Caco-2 (cell line): ENCODE measurements at regions not wholly inside any gene's neighbourhood (a gene's known extent, or its start where the extent isn't known, plus 50 kb on each side); places are given as distances from the start of the nearest gene placed in this dataset.

Experiments used
- BruUV-seq: library from RNA; stranded (reverse); fragments of 400-500 nt; replicated peaks from 2 replicates; lab custom pipeline; 2021; lab: Mats Ljungman, UMichigan
- CTCF ChIA-PET: fragments of 300-600 bp; sonication (Branson Sonifier 250); formaldehyde crosslinking; loops from one replicate; lab custom pipeline; 2022; ENCODE audit warnings: antibody characterized with exemption; lab: Charles Lee
- POLR2A ChIA-PET: fragments of 300-600 bp; sonication (Branson Sonifier 250); formaldehyde crosslinking; loops from one replicate; lab custom pipeline; 2022; ENCODE audit warnings: antibody characterized with exemption; lab: Charles Lee
- DNase-seq, 2 experiments: peaks; one replicate each; pipeline versions ENCODE4 v3.0.0 to v3.0.0-alpha.2; 2020 to 2022
- H3K27me3 ChIP-seq: replicated peaks from 2 replicates; pipeline ENCODE4 v1.6.0; 2011; ENCODE audit warnings: low read length; ENCODE audit not compliant: control insufficient read depth, insufficient read depth
- H3K36me3 ChIP-seq: 2 replicates; pipeline ENCODE4 v1.5.1; 2011; ENCODE audit warnings: low read length; ENCODE audit not compliant: control insufficient read depth, insufficient read depth
- H3K4me1 ChIP-seq: fragments of 250-450 bp; sonication (Bioruptor Pico); 2 replicates; pipeline ENCODE4 v1.5.1; 2020; ENCODE audit warnings: mild to moderate bottlenecking
- H3K4me3 ChIP-seq: 2 replicates; pipeline ENCODE4 v1.5.1; 2011; ENCODE audit warnings: low read depth, mild to moderate bottlenecking, control low read depth, low read length
- H3K9me3 ChIP-seq: fragments of 250-450 bp; sonication (Bioruptor Pico); 2 replicates; pipeline ENCODE4 v1.5.1; 2020; ENCODE audit warnings: mild to moderate bottlenecking, moderate library complexity
- H3K27ac Mint-ChIP-seq: one replicate; pipeline ENCODE4 v1.8.0; 2022; ENCODE audit warnings: mixed read lengths; ENCODE audit not compliant: unreplicated experiment
- H3K27me3 Mint-ChIP-seq: one replicate; pipeline ENCODE4 v1.8.0; 2022; ENCODE audit warnings: mixed read lengths; ENCODE audit not compliant: insufficient read depth, unreplicated experiment
- H3K36me3 Mint-ChIP-seq: one replicate; pipeline ENCODE4 v1.8.0; 2022; ENCODE audit warnings: mild to moderate bottlenecking, mixed read lengths; ENCODE audit not compliant: insufficient read depth, unreplicated experiment
- H3K4me1 Mint-ChIP-seq: one replicate; pipeline ENCODE4 v1.8.0; 2022; ENCODE audit warnings: low read depth, mixed read lengths; ENCODE audit not compliant: unreplicated experiment
- H3K4me3 Mint-ChIP-seq: one replicate; pipeline ENCODE4 v1.8.0; 2022; ENCODE audit warnings: mild to moderate bottlenecking, moderate library complexity, mixed read lengths; ENCODE audit not compliant: unreplicated experiment
- H3K9me3 Mint-ChIP-seq: one replicate; pipeline ENCODE4 v1.8.0; 2022; ENCODE audit warnings: mixed read lengths; ENCODE audit not compliant: unreplicated experiment
- CTCF ChIP-seq, 2 experiments: fragments of 200-600 bp in 1 of 2; IDR thresholded peaks; 1 replicate in 1 of 2; 2 replicates in 1 of 2; pipeline versions ENCODE4 v1.5.1 to v1.8.0; 2011 to 2022; ENCODE audit warnings: antibody characterized with exemption in 1 of 2, control low read depth in 1 of 2, inconsistent platforms in 1 of 2, low read depth in 1 of 2, low read length in 1 of 2, mild to moderate bottlenecking in 1 of 2, moderate library complexity in 1 of 2; ENCODE audit not compliant: insufficient read depth in 1 of 2, severe bottlenecking in 1 of 2, unreplicated experiment in 1 of 2
- intact Hi-C: fragments of 100-400 bp; cut with micrococcal nuclease; formaldehyde crosslinking; loops from one replicate; pipeline ENCODE4 v1.10.0; 2022; ENCODE audit not compliant: unreplicated experiment

DNA sequence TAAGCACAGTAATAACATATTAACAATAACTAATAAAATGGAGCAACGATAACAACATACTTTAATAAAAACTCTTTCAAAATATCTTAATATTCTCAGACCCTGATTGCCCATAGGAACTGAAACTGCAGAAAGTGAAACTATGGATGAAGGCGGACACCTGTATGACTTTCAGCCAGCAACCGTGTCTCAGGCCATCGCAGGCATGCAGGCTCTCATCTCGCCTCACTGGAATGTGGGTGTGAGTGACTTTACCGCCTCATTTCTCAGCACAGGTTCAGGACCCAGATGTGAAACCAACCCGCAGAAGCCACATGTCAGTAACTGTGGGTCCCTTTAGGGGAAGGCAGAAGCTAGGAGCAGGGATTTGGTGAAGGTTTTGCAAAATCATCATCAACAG, 539.1 kb downstream of the FAM181B start:
- H3K4me3 ChIP-seq = no peak overlapping the region
- Mint-ChIP-seq H3K27me3 (no peaks in the 10 kb centered on the region), H3K9me3 (no peaks in the 10 kb centered on the region), H3K36me3 (no peaks in the 10 kb centered on the region), H3K4me1 (no peaks in the 10 kb centered on the region), H3K4me3 (no peak overlapping the region), H3K27ac (no peak overlapping the region)
- no peaks in the 10 kb centered on the region for H3K36me3 ChIP-seq
- no peak for TF ChIP-seq CTCF (IDR thresholded peaks at IDR 0.05; ENCODE audit: insufficient read depth in 1 of 2, low read depth in 1 of 2, low read length in 1 of 2, severe bottlenecking in 1 of 2, unreplicated experiment in 1 of 2)
- no peaks in the 10 kb centered on the region for H3K27me3 ChIP-seq
- no peaks in the 10 kb centered on the region for H3K9me3 ChIP-seq
- no TSS peak for BruUV-seq
- intact Hi-C loops = no loop called here
- ChIA-PET POLR2A (no interaction called here), CTCF (no interaction called here)
- no peak for DNase-seq
- 0 out of 2 replicates have a peak, but pooled peaks cover 9% of the 10 kb centered on the region for H3K4me1 ChIP-seq

DNA sequence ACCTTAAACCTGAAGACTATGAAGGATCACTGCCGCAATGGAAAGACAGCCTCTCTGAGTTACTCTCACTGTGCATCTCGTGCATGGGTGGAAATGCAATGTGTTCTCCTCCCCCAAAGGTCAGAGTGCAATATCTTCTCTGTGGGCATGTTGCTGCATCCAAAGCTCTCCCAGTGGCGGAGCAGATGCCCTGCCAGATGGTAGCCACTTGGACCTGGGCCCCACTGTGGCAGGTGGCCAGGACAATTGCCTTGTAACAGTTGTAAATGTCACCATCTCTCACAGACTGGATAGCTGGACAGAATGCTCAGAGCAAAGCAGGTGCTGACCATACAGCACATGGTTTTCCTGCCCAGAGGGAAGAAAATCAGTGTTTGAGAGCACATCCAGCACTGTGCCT, 542.0 kb downstream of the FAM181B start:
- intact Hi-C loops = no loop called here
- CTCF ChIA-PET = no interaction called here
- no peaks in the 10 kb centered on the region for H3K27me3 Mint-ChIP-seq

DNA sequence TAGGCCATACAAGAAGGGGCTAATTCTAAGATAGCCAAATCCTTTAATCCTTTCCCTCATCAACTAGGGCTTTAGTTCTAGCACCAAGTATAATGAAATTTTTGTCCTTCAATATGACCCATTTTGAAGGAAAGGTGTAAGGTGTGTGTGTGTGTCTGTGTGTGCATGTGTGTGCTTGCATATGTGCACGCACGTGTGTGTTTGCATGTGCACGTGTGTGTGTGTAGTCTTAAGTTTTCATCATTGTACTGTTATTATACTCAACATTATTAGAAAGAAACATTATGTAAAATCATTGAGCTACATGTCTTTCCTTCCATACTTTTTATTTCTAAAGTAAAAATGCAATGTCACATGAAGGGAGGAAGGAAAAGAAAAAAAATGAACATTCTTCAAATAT, 547.7 kb downstream of the FAM181B start:
- POLR2A ChIA-PET = no interaction called here
- H3K4me3 Mint-ChIP-seq = no peak overlapping the region

More for the DNA sequence above, 542.0 kb downstream of the FAM181B start:
- no peak for TF ChIP-seq CTCF (IDR thresholded peaks at IDR 0.05; ENCODE audit: insufficient read depth in 1 of 2, low read depth in 1 of 2, low read length in 1 of 2, severe bottlenecking in 1 of 2, unreplicated experiment in 1 of 2)
- no peaks in the 10 kb centered on the region for H3K27me3 ChIP-seq
- H3K4me3 ChIP-seq = no peak overlapping the region
- BruUV-seq = no TSS peak
- H3K4me1 ChIP-seq = 0 out of 2 replicates have a peak, but pooled peaks cover 9% of the 10 kb centered on the region
- H3K9me3 Mint-ChIP-seq = no peaks in the 10 kb centered on the region
- no peak for DNase-seq
- no peaks in the 10 kb centered on the region for H3K36me3 Mint-ChIP-seq
- no peaks in the 10 kb centered on the region for H3K9me3 ChIP-seq
- no peak overlapping the region for H3K27ac Mint-ChIP-seq
- no peaks in the 10 kb centered on the region for H3K36me3 ChIP-seq
- H3K4me1 Mint-ChIP-seq = no peaks in the 10 kb centered on the region
- POLR2A ChIA-PET = no interaction called here
- H3K4me3 Mint-ChIP-seq = no peak overlapping the region

More for the DNA sequence above, 547.7 kb downstream of the FAM181B start:
- BruUV-seq = no TSS peak
- H3K36me3 ChIP-seq = no peaks in the 10 kb centered on the region
- H3K4me1 ChIP-seq = 0 out of 2 replicates have a peak, but pooled peaks cover 9% of the 10 kb centered on the region
- intact Hi-C loops = no loop called here
- H3K27me3 Mint-ChIP-seq = no peaks in the 10 kb centered on the region
- H3K36me3 Mint-ChIP-seq = no peaks in the 10 kb centered on the region
- TF ChIP-seq CTCF (IDR thresholded peaks at IDR 0.05; ENCODE audit: insufficient read depth in 1 of 2, low read depth in 1 of 2, low read length in 1 of 2, severe bottlenecking in 1 of 2, unreplicated experiment in 1 of 2) = no peak
- H3K9me3 Mint-ChIP-seq = peaks cover under 1% of the 10 kb centered on the region
- H3K9me3 ChIP-seq = no peaks in the 10 kb centered on the region
- no peaks in the 10 kb centered on the region for H3K27me3 ChIP-seq
- DNase-seq = no peak
- CTCF ChIA-PET = no interaction called here
- H3K4me3 ChIP-seq = no peak overlapping the region
- H3K4me1 Mint-ChIP-seq = no peaks in the 10 kb centered on the region
- H3K27ac Mint-ChIP-seq = no peak overlapping the region
